ENCODE measurements at regions not wholly inside any gene's neighbourhood (a gene's known extent, or its start where the extent isn't known, plus 50 kb on each side); places are given as distances from the start of the nearest gene placed in this dataset.

DNA sequence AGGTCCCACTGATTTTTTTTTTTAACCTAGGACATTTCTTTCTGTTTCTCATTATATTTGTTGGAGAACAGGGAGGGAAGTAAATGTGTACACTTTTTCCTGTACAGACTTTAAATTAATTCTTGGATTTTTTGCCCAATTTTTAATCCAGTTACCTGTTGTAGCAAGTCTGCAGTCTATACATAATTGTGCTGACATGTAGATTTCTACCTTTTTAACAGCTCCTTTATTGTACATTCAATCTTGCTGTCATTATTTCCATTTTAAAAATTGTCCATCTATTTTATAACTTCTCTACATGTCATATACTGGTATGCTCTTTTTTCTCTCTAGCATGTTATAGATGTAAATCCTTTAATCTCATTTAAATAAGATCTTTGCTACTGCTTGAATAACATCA, 1838.7 kb upstream of the CDH9 start:
- Histone ChIP-seq H3K27me3 (no peaks in the 10 kb centered on the region), H3K9me3 (no peaks in the 10 kb centered on the region), H3K27ac (no peak overlapping the region), H3K4me3 (no peak overlapping the region), H3K4me1 (no peaks in the 10 kb centered on the region), H3K36me3 (ENCODE audit: low read depth, missing control alignments) (no peaks in the 10 kb centered on the region)
- intact Hi-C loops (cut with DNase I; ENCODE audit: low total_unique reads): no loop called here
- no peak for DNase-seq
- TF ChIP-seq, protein P1, sequence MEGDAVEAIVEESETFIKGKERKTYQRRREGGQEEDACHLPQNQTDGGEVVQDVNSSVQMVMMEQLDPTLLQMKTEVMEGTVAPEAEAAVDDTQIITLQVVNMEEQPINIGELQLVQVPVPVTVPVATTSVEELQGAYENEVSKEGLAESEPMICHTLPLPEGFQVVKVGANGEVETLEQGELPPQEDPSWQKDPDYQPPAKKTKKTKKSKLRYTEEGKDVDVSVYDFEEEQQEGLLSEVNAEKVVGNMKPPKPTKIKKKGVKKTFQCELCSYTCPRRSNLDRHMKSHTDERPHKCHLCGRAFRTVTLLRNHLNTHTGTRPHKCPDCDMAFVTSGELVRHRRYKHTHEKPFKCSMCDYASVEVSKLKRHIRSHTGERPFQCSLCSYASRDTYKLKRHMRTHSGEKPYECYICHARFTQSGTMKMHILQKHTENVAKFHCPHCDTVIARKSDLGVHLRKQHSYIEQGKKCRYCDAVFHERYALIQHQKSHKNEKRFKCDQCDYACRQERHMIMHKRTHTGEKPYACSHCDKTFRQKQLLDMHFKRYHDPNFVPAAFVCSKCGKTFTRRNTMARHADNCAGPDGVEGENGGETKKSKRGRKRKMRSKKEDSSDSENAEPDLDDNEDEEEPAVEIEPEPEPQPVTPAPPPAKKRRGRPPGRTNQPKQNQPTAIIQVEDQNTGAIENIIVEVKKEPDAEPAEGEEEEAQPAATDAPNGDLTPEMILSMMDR (IDR thresholded peaks at IDR 0.05): no peak
- TF ChIP-seq POLR2A (IDR thresholded peaks at IDR 0.05): no peak

DNA sequence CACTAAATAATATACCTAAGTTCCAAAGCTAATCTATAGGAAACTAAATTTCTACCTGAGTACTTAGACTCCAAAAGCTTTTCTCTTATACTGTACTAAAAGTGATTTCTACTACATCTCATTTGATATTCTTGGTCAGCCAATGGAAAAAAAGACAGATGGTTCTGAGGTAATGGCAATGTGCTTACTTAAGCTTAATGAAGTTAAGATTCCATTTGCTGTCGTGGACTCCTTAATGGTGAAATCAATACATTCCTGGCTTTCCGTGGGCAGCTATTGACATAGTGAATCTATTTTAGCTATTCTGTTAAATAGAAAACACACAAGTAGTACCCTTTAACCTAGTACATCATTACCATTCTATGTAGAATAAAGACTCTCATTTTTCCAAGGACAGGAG, 1825.6 kb upstream of the CDH9 start:
- no peaks in the 10 kb centered on the region for H3K4me1 ChIP-seq
- no peak overlapping the region for H3K4me3 ChIP-seq
- no peaks in the 10 kb centered on the region for H3K27me3 ChIP-seq
- no peaks in the 10 kb centered on the region for H3K9me3 ChIP-seq
- 76 to 88% methylated on average over 2 of the region's 2 CpGs for WGBS, 2 donors
- no peak overlapping the region for H3K27ac ChIP-seq
- no peak for DNase-seq
- intact Hi-C loops (cut with DNase I; ENCODE audit: low total_unique reads): no loop called here
- TF ChIP-seq, protein P1 (IDR thresholded peaks at IDR 0.05): no peak
- TF ChIP-seq POLR2A (IDR thresholded peaks at IDR 0.05): no peak
- H3K36me3 ChIP-seq (ENCODE audit: low read depth, missing control alignments): no peaks in the 10 kb centered on the region

DNA sequence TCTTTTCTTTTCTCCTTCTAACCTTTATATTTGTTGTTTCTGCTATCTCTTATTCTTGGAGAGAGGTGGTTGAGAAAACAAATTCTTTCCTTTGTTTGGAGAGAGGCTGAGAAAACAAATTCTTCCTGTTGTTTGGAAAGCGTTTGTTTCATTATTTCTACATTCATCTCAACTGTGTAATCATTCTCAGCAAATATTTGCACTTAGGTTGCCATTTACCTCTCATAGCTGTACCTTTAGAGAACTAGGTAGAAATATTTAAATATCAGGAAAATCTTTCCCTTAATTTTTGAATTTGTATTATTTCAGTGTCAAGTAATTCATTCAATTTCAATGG, 1824.4 kb upstream of the CDH9 start:
- Histone ChIP-seq H3K4me3 (no peak overlapping the region), H3K4me1 (no peaks in the 10 kb centered on the region), H3K27ac (no peak overlapping the region), H3K27me3 (no peaks in the 10 kb centered on the region), H3K9me3 (no peaks in the 10 kb centered on the region), H3K36me3 (ENCODE audit: low read depth, missing control alignments) (no peaks in the 10 kb centered on the region)
- intact Hi-C loops (cut with DNase I; ENCODE audit: low total_unique reads): no loop called here
- no peak for DNase-seq
- 62 to 71% methylated on average over 1 of the region's 1 CpG for WGBS, 2 donors
- TF ChIP-seq, protein P1 (IDR thresholded peaks at IDR 0.05): no peak
- no peak for TF ChIP-seq POLR2A (IDR thresholded peaks at IDR 0.05)

- Histone ChIP-seq H3K27ac (no peak overlapping the region), H3K27me3 (no peaks in the 10 kb centered on the region), H3K9me3 (no peaks in the 10 kb centered on the region), H3K4me1 (no peaks in the 10 kb centered on the region), H3K4me3 (no peak overlapping the region), H3K36me3 (ENCODE audit: low read depth, missing control alignments) (no peaks in the 10 kb centered on the region)
- DNase-seq: no peak
- TF ChIP-seq, protein P1 (IDR thresholded peaks at IDR 0.05): no peak
- no peak for TF ChIP-seq POLR2A (IDR thresholded peaks at IDR 0.05)
- 51 to 76% methylated on average over 12 of the region's 12 CpGs for WGBS, 2 donors
- intact Hi-C loops (cut with DNase I; ENCODE audit: low total_unique reads): no loop called here
These were observed 1823.9 kb upstream of the CDH9 start for GRCh38 chr5:28862137-28862859.

DNA sequence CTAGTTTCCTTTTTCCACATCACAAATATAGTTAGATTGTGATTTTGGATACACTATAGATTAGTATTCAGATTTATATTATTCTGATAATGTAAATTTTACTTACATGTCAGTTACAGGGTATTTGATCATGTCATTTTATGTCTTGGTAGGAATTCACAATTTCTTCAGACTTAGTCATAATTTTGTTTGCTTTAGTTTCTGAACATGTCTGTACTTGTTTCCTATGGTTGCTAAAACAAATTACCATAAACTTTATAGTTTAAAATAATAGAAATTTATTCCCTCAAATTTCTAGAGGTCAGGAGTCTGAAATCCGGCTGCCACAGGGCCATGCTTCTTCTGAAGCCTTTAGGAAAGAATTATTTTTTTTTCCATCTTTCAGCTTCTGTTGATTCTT, 1817.2 kb upstream of the CDH9 start:
- intact Hi-C loops (cut with DNase I; ENCODE audit: low total_unique reads): no loop called here
- 86 to 94% methylated on average over 1 of the region's 1 CpG for WGBS, 2 donors
- no peak for DNase-seq
- no peaks in the 10 kb centered on the region for H3K4me1 ChIP-seq
- H3K36me3 ChIP-seq (ENCODE audit: low read depth, missing control alignments): no peaks in the 10 kb centered on the region
- TF ChIP-seq, protein P1 (IDR thresholded peaks at IDR 0.05): no peak
- TF ChIP-seq POLR2A (IDR thresholded peaks at IDR 0.05): no peak
- H3K4me3 ChIP-seq: no peak overlapping the region
- no peaks in the 10 kb centered on the region for H3K27me3 ChIP-seq
- H3K27ac ChIP-seq: no peak overlapping the region
- no peaks in the 10 kb centered on the region for H3K9me3 ChIP-seq

All from testis (tissue), 2 donors.